H1 (cell line): ENCODE measurements at regions not wholly inside any gene's neighbourhood (a gene's known extent, or its start where the extent isn't known, plus 50 kb on each side); places are given as distances from the start of the nearest gene placed in this dataset.

ENCODE experiments used
- EGR1 ChIP-seq: IDR thresholded peaks from 2 replicates; pipeline ENCODE4 v1.6.1; 2011; ENCODE audit warnings: low read depth, low read length, borderline replicate concordance

GRCh38 chr5:17373406-17373805 lies 124.6 kb upstream of the TAF11L2 start (continued):
- TF ChIP-seq EGR1: no peak
